Endothelial cell of umbilical vein (primary cell): ENCODE measurements at regions not wholly inside any gene's neighbourhood (a gene's known extent, or its start where the extent isn't known, plus 50 kb on each side); places are given as distances from the start of the nearest gene placed in this dataset.
"Not testable (repeated sequence)": the region's sequence is repeated elsewhere in the genome, so short reads cannot be mapped to it uniquely, and the experiment has no call there.

Source experiments
- BruUV-seq: library from RNA; stranded (reverse); fragments of 400-500 nt; replicated peaks from 2 replicates; lab custom pipeline; 2021; lab: Mats Ljungman, UMichigan
- CTCF ChIA-PET: fragments of 300-600, 350-600 bp; sonication (Branson Sonifier 250); formaldehyde crosslinking; loops from one replicate; lab custom pipeline; 2021; ENCODE audit warnings: antibody characterized with exemption, inconsistent platforms; lab: Charles Lee
- POLR2A ChIA-PET: fragments of 300-600, 350-600 bp; sonication (Branson Sonifier 250); formaldehyde crosslinking; loops from one replicate; lab custom pipeline; 2021; ENCODE audit warnings: antibody characterized with exemption, inconsistent platforms; lab: Charles Lee
- DNase-seq: peaks from one replicate; pipeline ENCODE4 v3.0.0-alpha.2; 2011; ENCODE audit warnings: low read depth, low spot score
- FAIRE-seq: peaks from 2 replicates; lab custom pipeline; 2011; peaks lifted over from hg19 to GRCh38; lab: Jason Lieb, UNC
- H2AFZ ChIP-seq: 2 replicates; pipeline ENCODE4 v1.6.0; 2012; ENCODE audit warnings: low read depth, low read length, control low read depth, inconsistent platforms
- H3K27ac ChIP-seq: 2 replicates; pipeline ENCODE4 v1.5.1; 2011; ENCODE audit warnings: low read depth, mild to moderate bottlenecking, control low read depth, low read length, moderate library complexity; ENCODE audit not compliant: insufficient read depth
- H3K27me3 ChIP-seq, 2 experiments: 2 replicates each; pipeline versions ENCODE4 v1.6.0 to v1.6.1; 2011; ENCODE audit warnings: low read length in 2 of 2, mixed read lengths in 1 of 2; ENCODE audit not compliant: control insufficient read depth in 2 of 2, insufficient read depth in 2 of 2
- H3K36me3 ChIP-seq, 2 experiments: 2 replicates in 1 of 2; 3 replicates in 1 of 2; pipeline ENCODE4 v1.5.1; 2011; ENCODE audit warnings: low read length in 2 of 2, mild to moderate bottlenecking in 1 of 2, moderate library complexity in 1 of 2; ENCODE audit not compliant: control insufficient read depth in 2 of 2, insufficient read depth in 2 of 2; ENCODE audit errors: extremely low read depth in 1 of 2
- H3K4me1 ChIP-seq: 3 replicates; pipeline ENCODE4 v1.5.1; 2011; ENCODE audit warnings: mild to moderate bottlenecking, low read length; ENCODE audit not compliant: control insufficient read depth, insufficient read depth; ENCODE audit errors: extremely low read depth
- H3K4me2 ChIP-seq: 2 replicates; pipeline ENCODE4 v1.6.1; 2011; ENCODE audit warnings: low read length, control low read depth, mixed read lengths; ENCODE audit not compliant: insufficient read depth
- H3K4me3 ChIP-seq, 3 experiments: fragments of 200-600 bp in 1 of 3; sonication (generic), shearing (Covaris generic) in 1 of 3; replicated peaks in 1 of 3; 2 replicates each; pipeline ENCODE4 v1.5.1; 2011 to 2016; ENCODE audit warnings: control low read depth in 3 of 3, low read length in 3 of 3, mild to moderate bottlenecking in 2 of 3, inconsistent platforms in 1 of 3, low read depth in 1 of 3, moderate library complexity in 1 of 3; ENCODE audit not compliant: insufficient read depth in 1 of 3
- H3K79me2 ChIP-seq: 2 replicates; pipeline ENCODE4 v1.6.0; 2012; ENCODE audit warnings: low read length, inconsistent platforms; ENCODE audit not compliant: control insufficient read depth, insufficient read depth
- H3K9ac ChIP-seq: replicated peaks from 2 replicates; pipeline ENCODE3; 2011; ENCODE audit warnings: low read length, control low read depth; ENCODE audit not compliant: insufficient read depth; ENCODE audit errors: extremely low read depth
- H3K9me1 ChIP-seq: replicated peaks from 3 replicates; pipeline ENCODE4 v1.6.0; 2011; ENCODE audit warnings: mild to moderate bottlenecking, low read length; ENCODE audit not compliant: control insufficient read depth, insufficient read depth; ENCODE audit errors: extremely low read depth
- H3K9me3 ChIP-seq: replicated peaks from 2 replicates; pipeline ENCODE4 v1.5.1; 2012; ENCODE audit warnings: low read length, inconsistent platforms; ENCODE audit not compliant: control insufficient read depth, insufficient read depth
- H4K20me1 ChIP-seq: replicated peaks from 2 replicates; pipeline ENCODE3; 2011; ENCODE audit warnings: mild to moderate bottlenecking, low read length; ENCODE audit not compliant: control insufficient read depth, insufficient read depth; ENCODE audit errors: extremely low read depth
- FOS ChIP-seq: IDR thresholded peaks from 2 replicates; pipeline ENCODE4 v1.6.1; 2011; ENCODE audit warnings: mild to moderate bottlenecking, low read length, moderate library complexity, borderline replicate concordance; ENCODE audit not compliant: insufficient read depth
- GATA2 ChIP-seq: IDR thresholded peaks from 2 replicates; pipeline ENCODE4 v1.7.0; 2011; ENCODE audit warnings: low read depth, mild to moderate bottlenecking, moderate library complexity, mixed read lengths, low read length; ENCODE audit not compliant: insufficient read length, insufficient read depth
- JUN ChIP-seq: IDR thresholded peaks from 2 replicates; pipeline ENCODE4 v1.6.1; 2011; ENCODE audit warnings: borderline replicate concordance, low read depth; ENCODE audit not compliant: insufficient read length, insufficient read depth
- POLR2AphosphoS5 ChIP-seq: IDR thresholded peaks from 2 replicates; pipeline ENCODE4 v1.6.1; 2012; ENCODE audit warnings: low read depth, mild to moderate bottlenecking, control low read depth, low read length, moderate library complexity; ENCODE audit not compliant: insufficient read depth
- dilution Hi-C: fragments of 300-500 bp; cut with MboI; formaldehyde crosslinking; loops from one replicate; pipeline ENCODE4 v1.15.0; 2019; ENCODE audit warnings: low sequenced_read_pairs; ENCODE audit not compliant: extremely low pct_ligation_motif_present
- intact Hi-C: fragments of 100-400 bp; cut with micrococcal nuclease; formaldehyde crosslinking; loops from one replicate; pipeline ENCODE4 v1.10.0; 2022

- no peaks in the 10 kb centered on the region for H3K79me2 ChIP-seq
- H3K4me3 ChIP-seq, result no peak overlapping the region
- no peaks in the 10 kb centered on the region for H3K9me1 ChIP-seq
- no TSS peak for BruUV-seq
- H3K27me3 ChIP-seq, result no peaks in the 10 kb centered on the region
- POLR2A ChIA-PET, result no interaction called here
- dilution Hi-C loops (no loop called here), intact Hi-C loops (no loop called here)
- CTCF ChIA-PET, result no interaction called here
- no peaks in the 10 kb centered on the region for H3K36me3 ChIP-seq
- no peak for DNase-seq
- H3K4me2 ChIP-seq, result no peak overlapping the region
- no peaks in the 10 kb centered on the region for H4K20me1 ChIP-seq
- H3K9me3 ChIP-seq, result no peaks in the 10 kb centered on the region
- no peak overlapping the region for H3K27ac ChIP-seq
- H2AFZ ChIP-seq, result no peak overlapping the region
- H3K4me1 ChIP-seq, result no peaks in the 10 kb centered on the region
- H3K9ac ChIP-seq, result no peak overlapping the region
- no peak for FAIRE-seq
- TF ChIP-seq JUN (no peak), GATA2 (no peak), POLR2AphosphoS5 (no peak), FOS (no peak)
Observed at GRCh38 chr10:21343087-21343486, 182.4 kb downstream of the SKIDA1 start.

DNA sequence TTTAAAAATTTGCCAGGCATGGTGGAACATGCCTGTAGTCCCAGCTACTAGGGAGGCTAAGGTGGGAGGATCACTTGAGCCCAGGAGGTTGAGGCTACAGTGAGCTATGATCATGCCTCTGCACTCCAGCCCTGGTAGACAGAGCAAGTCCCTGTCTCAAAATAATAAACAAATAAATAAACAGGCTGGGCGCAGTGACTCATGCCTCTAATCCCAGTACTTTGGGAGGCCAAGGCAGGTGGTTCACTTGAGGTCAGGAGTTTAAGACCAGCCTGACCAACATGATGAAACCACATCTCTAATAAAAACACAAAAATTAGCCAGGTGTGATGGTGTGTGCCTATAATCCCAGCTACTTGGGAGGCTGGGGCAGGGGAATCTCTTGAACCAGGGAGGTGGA lies 183.0 kb downstream of the SKIDA1 start:
- H3K9me3 ChIP-seq, H3K9ac ChIP-seq, H4K20me1 ChIP-seq, H3K4me2 ChIP-seq, FAIRE-seq, H3K9me1 ChIP-seq, dilution Hi-C loops, H3K27me3 ChIP-seq, DNase-seq, POLR2A ChIA-PET, H3K4me1 ChIP-seq, H3K36me3 ChIP-seq, BruUV-seq, intact Hi-C loops, H3K4me3 ChIP-seq, H3K27ac ChIP-seq, CTCF ChIA-PET, H2AFZ ChIP-seq, H3K79me2 ChIP-seq: not testable (repeated sequence)
